Tibial nerve (tissue), 4 donors: ENCODE measurements at regions not wholly inside any gene's neighbourhood (a gene's known extent, or its start where the extent isn't known, plus 50 kb on each side); places are given as distances from the start of the nearest gene placed in this dataset.

Source experiments
- DNase-seq, 2 donors: peaks; one replicate each; pipeline ENCODE4 v3.0.0-alpha.2; 2019; ENCODE audit warnings: low spot score in 2 of 2
- H3K27ac ChIP-seq, 4 donors: fragments of 200-600 bp; sonication (generic) in 3 of 4; one replicate each; pipeline ENCODE4 v1.5.1; 2017 to 2019; ENCODE audit warnings: mild to moderate bottlenecking in 1 of 4
- H3K27me3 ChIP-seq, 2 donors: fragments of 200-600 bp; sonication (generic) in 1 of 2; one replicate each; pipeline versions ENCODE4 v1.5.1 to v1.6.0; 2017 to 2019
- H3K36me3 ChIP-seq, 3 donors: fragments of 200-600 bp; sonication (generic); one replicate each; pipeline ENCODE4 v1.5.1; 2018 to 2019
- H3K4me1 ChIP-seq, 4 donors: fragments of 200-600 bp; sonication (generic) in 3 of 4; one replicate each; pipeline ENCODE4 v1.5.1; 2017 to 2019
- H3K4me3 ChIP-seq, 4 donors: fragments of 200-600 bp; sonication (generic) in 3 of 4; one replicate each; pipeline ENCODE4 v1.5.1; 2017 to 2019; ENCODE audit warnings: mild to moderate bottlenecking in 1 of 4, moderate library complexity in 1 of 4
- H3K9me3 ChIP-seq, 4 donors: fragments of 200-600 bp; sonication (generic) in 3 of 4; one replicate each; pipeline ENCODE4 v1.5.1; 2017 to 2019
- EP300 ChIP-seq, 2 donors: sonication (generic); formaldehyde crosslinking; IDR thresholded peaks; one replicate each; pipeline ENCODE4 v1.6.1; 2017; ENCODE audit warnings: antibody characterized with exemption in 2 of 2, mild to moderate bottlenecking in 1 of 2
- POLR2A ChIP-seq, 2 donors: fragments of 450-650 bp; IDR thresholded peaks; one replicate each; pipeline ENCODE4 v1.6.1; 2017; ENCODE audit warnings: antibody characterized with exemption in 2 of 2, mild to moderate bottlenecking in 2 of 2, moderate library complexity in 2 of 2
- WGBS, 2 donors: methylation state at CpG; one replicate each; pipeline ENCODE4 v1.1.5; 2018; 5-methylcytosine and 5-hydroxymethylcytosine counted together
- TF ChIP-seq, protein P1 (sequence below), 5 experiments: fragments of 200-600 bp in 3 of 5; fragments of 450-650 bp in 2 of 5; sonication (generic) in 3 of 5; IDR thresholded peaks; one replicate each; pipeline ENCODE4 v1.5.1; 2016 to 2019; ENCODE audit warnings: antibody characterized with exemption in 5 of 5, mild to moderate bottlenecking in 3 of 5, moderate library complexity in 2 of 5

DNA sequence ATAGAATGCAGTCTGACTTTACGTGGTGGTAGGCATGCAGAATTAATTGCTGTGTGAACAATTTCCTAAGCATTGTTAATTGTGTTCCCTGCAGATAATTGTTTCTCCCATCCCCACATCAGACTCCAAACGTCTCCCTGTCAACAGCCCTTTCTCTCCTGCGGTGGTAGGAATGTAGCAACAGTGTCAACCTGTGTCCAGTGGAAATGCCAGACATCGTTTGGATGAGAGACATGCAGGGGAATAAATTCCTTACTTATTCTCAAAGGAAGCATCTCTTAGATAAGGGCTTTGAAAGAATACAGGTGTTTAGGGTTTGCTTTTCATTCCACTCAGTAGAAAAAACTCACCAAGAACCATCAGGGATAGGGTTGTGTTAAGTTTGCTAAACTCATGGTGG, 245.3 kb upstream of the WWC1 start:
- peaks cover 0 to 23% (median 0%) of the 10 kb centered on the region in 4 donors for H3K4me1 ChIP-seq
- H3K9me3 ChIP-seq = no peaks in the 10 kb centered on the region
- no peaks in the 10 kb centered on the region for H3K27me3 ChIP-seq
- no peaks in the 10 kb centered on the region for H3K36me3 ChIP-seq
- no peak overlapping the region for H3K27ac ChIP-seq
- no peak for DNase-seq
- H3K4me3 ChIP-seq = no peak overlapping the region
- TF ChIP-seq EP300 (IDR thresholded peaks at IDR 0.05) (no peak), POLR2A (IDR thresholded peaks at IDR 0.05) (no peak)
- TF ChIP-seq, protein P1, sequence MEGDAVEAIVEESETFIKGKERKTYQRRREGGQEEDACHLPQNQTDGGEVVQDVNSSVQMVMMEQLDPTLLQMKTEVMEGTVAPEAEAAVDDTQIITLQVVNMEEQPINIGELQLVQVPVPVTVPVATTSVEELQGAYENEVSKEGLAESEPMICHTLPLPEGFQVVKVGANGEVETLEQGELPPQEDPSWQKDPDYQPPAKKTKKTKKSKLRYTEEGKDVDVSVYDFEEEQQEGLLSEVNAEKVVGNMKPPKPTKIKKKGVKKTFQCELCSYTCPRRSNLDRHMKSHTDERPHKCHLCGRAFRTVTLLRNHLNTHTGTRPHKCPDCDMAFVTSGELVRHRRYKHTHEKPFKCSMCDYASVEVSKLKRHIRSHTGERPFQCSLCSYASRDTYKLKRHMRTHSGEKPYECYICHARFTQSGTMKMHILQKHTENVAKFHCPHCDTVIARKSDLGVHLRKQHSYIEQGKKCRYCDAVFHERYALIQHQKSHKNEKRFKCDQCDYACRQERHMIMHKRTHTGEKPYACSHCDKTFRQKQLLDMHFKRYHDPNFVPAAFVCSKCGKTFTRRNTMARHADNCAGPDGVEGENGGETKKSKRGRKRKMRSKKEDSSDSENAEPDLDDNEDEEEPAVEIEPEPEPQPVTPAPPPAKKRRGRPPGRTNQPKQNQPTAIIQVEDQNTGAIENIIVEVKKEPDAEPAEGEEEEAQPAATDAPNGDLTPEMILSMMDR (IDR thresholded peaks at IDR 0.05) = no peak
- 39 to 42% methylated on average over 4 of the region's 4 CpGs for WGBS, 2 donors

DNA sequence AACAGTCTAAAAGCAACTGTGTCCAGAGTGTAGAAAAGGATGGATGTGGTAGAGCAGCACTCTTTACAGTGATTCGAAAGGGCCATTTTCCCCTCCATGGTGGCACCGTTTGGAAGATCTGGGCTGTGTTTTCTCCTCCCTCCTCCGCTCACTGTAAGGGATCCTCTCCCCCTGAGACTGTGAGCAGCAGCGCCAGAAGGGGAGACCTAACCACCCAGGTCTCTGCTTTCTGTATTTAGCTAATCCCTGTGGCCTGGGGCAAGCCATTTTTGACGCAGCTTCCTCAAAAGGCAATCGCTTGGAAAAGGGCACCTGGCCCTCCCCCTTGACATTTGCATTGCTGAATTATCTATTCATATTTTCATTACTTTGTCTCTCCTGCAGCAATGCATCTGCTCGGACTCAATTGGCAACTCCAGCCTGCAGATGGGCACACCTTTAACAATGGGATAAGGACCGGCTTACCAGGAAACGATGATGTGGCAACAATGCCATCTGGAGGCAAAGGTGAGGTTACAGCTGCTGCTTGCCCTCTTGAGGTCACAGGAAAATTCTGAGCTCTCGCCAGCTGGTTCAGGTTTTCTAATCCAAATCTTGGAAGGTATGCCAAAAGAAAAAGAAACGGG, 244.3 kb upstream of the WWC1 start:
- Histone ChIP-seq H3K4me3 (no peak overlapping the region), H3K27me3 (no peaks in the 10 kb centered on the region), H3K9me3 (no peaks in the 10 kb centered on the region), H3K36me3 (no peaks in the 10 kb centered on the region), H3K4me1 (peaks cover 0 to 16% (median 0%) of the 10 kb centered on the region in 4 donors), H3K27ac (no peak overlapping the region)
- TF ChIP-seq, protein P1 (IDR thresholded peaks at IDR 0.05) = peak in 3 of 5 experiments; percentile 7 to 17 (median 15)
- peak in 1 of 2 donors; percentile 26 for TF ChIP-seq EP300 (IDR thresholded peaks at IDR 0.05)
- no peak for TF ChIP-seq POLR2A (IDR thresholded peaks at IDR 0.05)
- 28% methylated on average over 11 of the region's 11 CpGs for whole genome bisulfite sequencing, 2 donors
- no peak for DNase-seq

DNA sequence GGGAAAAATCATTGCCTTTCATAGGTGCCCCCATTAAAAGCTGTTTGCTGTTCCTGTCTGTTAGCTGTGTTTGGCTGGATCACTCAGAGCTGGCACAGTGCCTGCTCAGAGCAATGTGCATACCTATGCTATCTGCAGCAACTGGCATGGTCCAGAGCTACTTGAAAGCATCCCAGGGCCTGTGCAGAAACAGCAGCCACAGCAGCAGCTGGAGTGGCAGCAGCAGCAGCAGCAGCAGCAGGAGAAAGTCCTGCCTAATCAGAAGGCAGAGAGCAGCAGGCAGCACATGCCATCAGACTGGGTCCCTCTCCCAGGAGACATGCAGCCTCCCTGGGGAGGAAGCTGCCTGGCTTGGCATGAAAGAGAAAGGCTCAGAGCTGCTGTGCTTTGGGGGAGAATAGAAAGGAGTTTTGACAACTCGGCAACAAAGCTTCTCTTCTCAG, 243.8 kb upstream of the WWC1 start:
- H3K27me3 ChIP-seq = no peaks in the 10 kb centered on the region
- 30 to 38% methylated on average over 1 of the region's 1 CpG for WGBS, 2 donors
- no peak for DNase-seq
- H3K4me3 ChIP-seq = no peak overlapping the region
- no peak overlapping the region for H3K27ac ChIP-seq
- H3K9me3 ChIP-seq = no peaks in the 10 kb centered on the region
- no peaks in the 10 kb centered on the region for H3K36me3 ChIP-seq
- TF ChIP-seq EP300 (IDR thresholded peaks at IDR 0.05) = no peak
- TF ChIP-seq POLR2A (IDR thresholded peaks at IDR 0.05) = no peak
- TF ChIP-seq, protein P1 (IDR thresholded peaks at IDR 0.05) = peak in 1 of 5 experiments; percentile 1
- peaks cover 0 to 14% (median 0%) of the 10 kb centered on the region in 4 donors for H3K4me1 ChIP-seq

DNA sequence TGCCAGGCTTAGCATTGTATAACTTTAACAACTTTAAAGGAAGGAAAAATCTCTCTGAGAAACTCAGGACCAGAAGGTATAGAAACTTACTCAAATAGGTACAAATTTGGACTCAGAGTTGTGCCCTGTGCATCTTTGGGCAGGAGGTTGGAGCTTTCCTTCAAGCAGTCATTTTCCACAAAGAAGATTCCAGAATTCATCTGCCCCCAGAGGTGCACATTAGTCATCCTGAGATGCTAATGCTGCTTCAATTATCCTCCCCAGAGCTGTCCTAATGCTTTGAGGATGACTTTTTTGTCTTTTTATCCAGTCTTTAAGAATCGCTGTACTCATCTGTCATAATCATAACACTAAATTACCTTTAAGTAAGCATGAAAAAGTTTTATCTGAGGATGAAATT, 243.0 kb upstream of the WWC1 start:
- Histone ChIP-seq H3K36me3 (no peaks in the 10 kb centered on the region), H3K4me3 (no peak overlapping the region), H3K9me3 (no peaks in the 10 kb centered on the region), H3K4me1 (peaks cover 0 to 14% (median 0%) of the 10 kb centered on the region in 4 donors), H3K27me3 (no peaks in the 10 kb centered on the region), H3K27ac (no peak overlapping the region)
- DNase-seq = no peak
- TF ChIP-seq POLR2A (IDR thresholded peaks at IDR 0.05) = no peak
- WGBS, 2 donors = 63 to 76% methylated on average over 1 of the region's 1 CpG

DNA sequence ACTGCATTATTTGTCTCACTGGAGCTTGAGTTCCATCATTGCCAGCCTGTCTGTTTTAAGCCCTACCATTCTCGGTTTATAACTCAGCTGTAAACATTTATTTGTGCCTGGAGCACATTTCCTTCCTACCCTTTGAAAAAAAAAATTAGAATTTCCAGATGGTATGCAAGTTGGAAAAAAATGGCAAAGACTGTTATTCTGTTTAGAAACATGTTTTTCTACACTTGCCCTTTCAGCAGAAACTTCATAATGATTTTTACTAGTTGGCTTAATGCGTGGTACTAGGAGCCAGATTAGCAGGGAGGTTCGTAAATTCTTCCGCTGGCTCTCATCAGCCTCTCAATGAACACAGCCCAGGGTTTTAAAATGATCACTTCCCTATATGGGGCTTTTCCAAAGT, 238.8 kb upstream of the WWC1 start:
- H3K27ac ChIP-seq = peak overlapping the region in 3 of 4 donors; percentile 11 to 43 (median 18)
- H3K4me3 ChIP-seq = no peak overlapping the region
- H3K9me3 ChIP-seq = no peaks in the 10 kb centered on the region
- TF ChIP-seq EP300 (IDR thresholded peaks at IDR 0.05) = no peak
- TF ChIP-seq POLR2A (IDR thresholded peaks at IDR 0.05) = no peak
- TF ChIP-seq, protein P1 (IDR thresholded peaks at IDR 0.05) = no peak
- no peaks in the 10 kb centered on the region for H3K36me3 ChIP-seq
- DNase-seq = no peak
- H3K27me3 ChIP-seq = no peaks in the 10 kb centered on the region
- 36 to 51% methylated on average over 4 of the region's 4 CpGs for WGBS, 2 donors
- H3K4me1 ChIP-seq = peaks cover 0 to 12% (median 0%) of the 10 kb centered on the region in 4 donors
